Loucy (cell line): ENCODE measurements at regions not wholly inside any gene's neighbourhood (a gene's known extent, or its start where the extent isn't known, plus 50 kb on each side); places are given as distances from the start of the nearest gene placed in this dataset.

Experiments
- H2AFZ ChIP-seq: fragments of 200-600 bp; sonication (generic); 2 replicates; pipeline ENCODE4 v1.6.0; 2016; ENCODE audit warnings: antibody characterized with exemption, mild to moderate bottlenecking, low read length, moderate library complexity
- H3F3A ChIP-seq: fragments of 200-600 bp; 2 replicates; pipeline ENCODE4 v1.6.0; 2016; ENCODE audit warnings: antibody characterized with exemption, low read depth, mild to moderate bottlenecking
- H3K27me3 ChIP-seq: fragments of 200-600 bp; sonication (generic); 2 replicates; pipeline ENCODE4 v1.6.1; 2014; ENCODE audit warnings: low read length, mild to moderate bottlenecking; ENCODE audit not compliant: insufficient read depth, poor library complexity, severe bottlenecking
- H3K36me3 ChIP-seq: fragments of 200-600 bp; sonication (generic); 2 replicates; pipeline ENCODE4 v1.6.1; 2016; ENCODE audit warnings: low read length; ENCODE audit not compliant: insufficient read depth
- H3K4me1 ChIP-seq: fragments of 200-600 bp; sonication (generic); 2 replicates; pipeline ENCODE4 v1.5.1; 2014; ENCODE audit warnings: low read length, mild to moderate bottlenecking; ENCODE audit not compliant: insufficient read depth, poor library complexity, severe bottlenecking
- H3K4me2 ChIP-seq: fragments of 200-600 bp; sonication (generic); 2 replicates; pipeline ENCODE4 v1.6.0; 2014; ENCODE audit warnings: antibody characterized with exemption, low read length, low read depth, mild to moderate bottlenecking; ENCODE audit not compliant: poor library complexity, severe bottlenecking
- H3K4me3 ChIP-seq: fragments of 200-600 bp; sonication (generic); 2 replicates; pipeline ENCODE4 v1.5.1; 2014; ENCODE audit warnings: low read length, mild to moderate bottlenecking, mixed read lengths; ENCODE audit not compliant: poor library complexity, severe bottlenecking
- H3K79me2 ChIP-seq: fragments of 200-600 bp; sonication (generic); 2 replicates; pipeline ENCODE4 v1.6.1; 2014; ENCODE audit warnings: low read length; ENCODE audit not compliant: insufficient read depth
- H3K9ac ChIP-seq: fragments of 200-600 bp; sonication (generic); 2 replicates; pipeline ENCODE4 v1.6.0; 2014; ENCODE audit warnings: mild to moderate bottlenecking, low read depth, low read length, moderate library complexity; ENCODE audit not compliant: poor library complexity, severe bottlenecking
- H3K9me2 ChIP-seq: fragments of 200-600 bp; sonication (generic); replicated peaks from 2 replicates; pipeline ENCODE4 v1.6.1; 2016; ENCODE audit warnings: low read depth, low read length, mixed read lengths
- H3K9me3 ChIP-seq: fragments of 200-600 bp; sonication (generic); 2 replicates; pipeline ENCODE4 v1.6.1; 2014; ENCODE audit warnings: mild to moderate bottlenecking, antibody characterized with exemption, low read length, low read depth; ENCODE audit not compliant: insufficient read depth
- H4K20me1 ChIP-seq: fragments of 200-600 bp; sonication (generic); 2 replicates; pipeline ENCODE4 v1.6.0; 2014; ENCODE audit warnings: antibody characterized with exemption, low read length, mild to moderate bottlenecking; ENCODE audit not compliant: insufficient read depth, poor library complexity, severe bottlenecking
- CTCF ChIP-seq: fragments of 200-600 bp; sonication (generic); conservative IDR thresholded peaks from 2 replicates; pipeline ENCODE4 v1.5.1; 2014; ENCODE audit warnings: mild to moderate bottlenecking, antibody characterized with exemption, low read length
- EZH2phosphoT487 ChIP-seq: fragments of 200-600 bp; IDR thresholded peaks from 2 replicates; pipeline ENCODE4 v1.6.1; 2018; ENCODE audit warnings: antibody characterized with exemption, mild to moderate bottlenecking, moderate library complexity, borderline replicate concordance

GRCh38 chr16:54426553-54426849 is 139.9 kb upstream of the IRX3 start:
- H3K27me3 ChIP-seq, result no peaks in the 10 kb centered on the region
- H3F3A ChIP-seq, result no peaks in the 10 kb centered on the region
- no peaks in the 10 kb centered on the region for H3K79me2 ChIP-seq
- H3K9me3 ChIP-seq, result no peaks in the 10 kb centered on the region
- no peak overlapping the region for H3K9ac ChIP-seq
- no peak overlapping the region for H2AFZ ChIP-seq
- no peaks in the 10 kb centered on the region for H4K20me1 ChIP-seq
- no peaks in the 10 kb centered on the region for H3K36me3 ChIP-seq
- peak overlapping the region; percentile 33 for H3K4me3 ChIP-seq
- H3K4me2 ChIP-seq, result peak overlapping the region; percentile 63
- no peaks in the 10 kb centered on the region for H3K9me2 ChIP-seq
- TF ChIP-seq EZH2phosphoT487 (no peak), CTCF (no peak)
- H3K4me1 ChIP-seq, result peaks cover 33% of the 10 kb centered on the region

DNA sequence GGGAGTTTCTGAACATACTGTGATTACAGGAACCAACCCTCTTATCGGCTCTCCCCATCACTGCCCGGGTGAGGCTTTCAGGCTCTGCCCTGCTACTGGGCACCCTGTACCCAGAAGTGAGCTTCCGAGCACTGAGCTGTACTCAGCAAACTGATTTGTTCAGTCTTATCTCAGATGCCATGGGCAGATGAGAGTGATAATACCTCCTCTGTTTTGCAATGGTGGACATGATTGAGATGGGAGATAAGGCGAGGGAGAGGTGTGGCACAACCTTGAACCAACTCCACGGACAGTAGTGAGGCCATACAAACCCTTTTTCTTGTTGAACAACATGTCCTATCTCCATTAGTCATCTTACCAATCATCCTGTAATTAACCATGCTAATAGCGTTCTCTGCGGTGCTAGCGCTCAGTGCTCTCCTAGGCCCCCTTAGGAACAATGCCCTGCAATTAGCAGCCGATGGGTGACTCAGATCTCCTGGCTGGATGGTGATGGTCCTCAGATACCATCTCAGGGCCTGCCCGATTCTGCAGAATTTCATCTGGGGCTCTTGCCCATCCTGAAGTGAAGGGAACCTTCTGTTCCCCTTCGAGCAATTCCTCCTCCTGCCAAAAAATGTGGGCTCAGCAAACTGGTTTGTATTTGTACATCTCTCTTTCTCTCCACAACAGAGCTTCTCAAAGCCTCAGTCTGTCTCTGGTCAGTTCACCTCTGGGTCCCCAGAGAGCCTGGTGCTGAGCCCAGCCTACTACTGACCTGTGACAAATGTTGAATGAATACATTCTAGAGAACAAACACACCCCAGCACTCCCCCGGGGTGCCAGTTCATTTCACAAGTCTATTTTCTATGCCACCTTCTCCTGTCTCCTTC is 139.3 kb upstream of the IRX3 start:
- no peaks in the 10 kb centered on the region for H3K9me2 ChIP-seq
- no peaks in the 10 kb centered on the region for H3K36me3 ChIP-seq
- H3K4me2 ChIP-seq, result peak overlapping the region; percentile 63
- H3K4me3 ChIP-seq, result peak overlapping the region; percentile 33
- TF ChIP-seq EZH2phosphoT487, result no peak
- no peak for TF ChIP-seq CTCF
- H3F3A ChIP-seq, result no peaks in the 10 kb centered on the region
- H3K27me3 ChIP-seq, result no peaks in the 10 kb centered on the region
- H4K20me1 ChIP-seq, result no peaks in the 10 kb centered on the region
- H3K9me3 ChIP-seq, result no peaks in the 10 kb centered on the region
- no peaks in the 10 kb centered on the region for H3K79me2 ChIP-seq
- no peak overlapping the region for H2AFZ ChIP-seq
- H3K9ac ChIP-seq, result no peak overlapping the region
- H3K4me1 ChIP-seq, result peaks cover 27% of the 10 kb centered on the region

DNA sequence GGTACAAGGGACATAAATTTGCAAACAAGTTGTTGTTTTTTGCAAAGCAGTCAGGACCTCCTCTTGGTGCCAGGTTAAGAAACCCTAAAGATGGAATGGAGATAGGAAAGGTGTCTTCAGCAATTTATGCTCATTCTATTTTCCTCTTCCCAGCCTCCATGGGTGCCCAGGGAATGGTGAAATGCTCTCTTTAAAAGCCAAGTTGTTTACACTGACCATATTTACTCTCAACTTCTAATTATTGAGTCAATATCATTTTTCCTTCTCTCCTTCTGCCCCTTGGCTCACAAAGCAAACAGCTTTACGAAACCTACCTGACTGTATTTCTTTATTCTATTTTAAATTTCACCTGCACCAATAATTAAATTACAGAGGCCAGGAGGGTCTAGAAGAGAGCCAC is 138.5 kb upstream of the IRX3 start:
- peak overlapping the region; percentile 8 for H3K4me3 ChIP-seq
- H3K9me3 ChIP-seq, result no peaks in the 10 kb centered on the region
- H3K79me2 ChIP-seq, result no peaks in the 10 kb centered on the region
- no peak overlapping the region for H2AFZ ChIP-seq
- TF ChIP-seq CTCF (no peak), EZH2phosphoT487 (no peak)
- H3K9ac ChIP-seq, result no peak overlapping the region
- H3K36me3 ChIP-seq, result no peaks in the 10 kb centered on the region
- no peaks in the 10 kb centered on the region for H3K27me3 ChIP-seq
- H3K4me1 ChIP-seq, result peaks cover 24% of the 10 kb centered on the region
- H3K9me2 ChIP-seq, result no peaks in the 10 kb centered on the region
- H3K4me2 ChIP-seq, result peak overlapping the region; percentile 63
- H3F3A ChIP-seq, result no peaks in the 10 kb centered on the region
- H4K20me1 ChIP-seq, result no peaks in the 10 kb centered on the region
